ENCODE measurements at regions not wholly inside any gene's neighbourhood (a gene's known extent, or its start where the extent isn't known, plus 50 kb on each side); places are given as distances from the start of the nearest gene placed in this dataset.
"Not testable (repeated sequence)": the region's sequence is repeated elsewhere in the genome, so short reads cannot be mapped to it uniquely, and the experiment has no call there.

DNA sequence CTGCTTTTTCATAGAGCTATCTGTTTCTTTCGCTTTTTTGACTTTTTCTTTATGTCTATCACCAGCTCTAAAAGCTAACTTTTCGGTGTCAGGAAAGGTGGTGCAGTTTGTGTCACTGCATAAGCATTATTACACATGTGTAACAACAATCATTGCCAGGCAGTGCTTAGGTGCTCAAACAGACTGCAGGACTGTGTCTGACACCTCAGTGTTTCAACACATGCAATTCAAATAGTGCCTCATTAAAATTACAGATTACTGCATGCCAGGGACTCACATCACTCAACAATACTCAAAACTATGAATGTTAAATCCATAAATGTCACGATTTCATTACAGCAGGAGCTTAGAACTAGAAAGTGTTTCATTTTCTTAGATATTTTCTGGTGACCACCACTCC, 265.3 kb upstream of the SMIM30 start:
- DNase-seq, result no peak

DNA sequence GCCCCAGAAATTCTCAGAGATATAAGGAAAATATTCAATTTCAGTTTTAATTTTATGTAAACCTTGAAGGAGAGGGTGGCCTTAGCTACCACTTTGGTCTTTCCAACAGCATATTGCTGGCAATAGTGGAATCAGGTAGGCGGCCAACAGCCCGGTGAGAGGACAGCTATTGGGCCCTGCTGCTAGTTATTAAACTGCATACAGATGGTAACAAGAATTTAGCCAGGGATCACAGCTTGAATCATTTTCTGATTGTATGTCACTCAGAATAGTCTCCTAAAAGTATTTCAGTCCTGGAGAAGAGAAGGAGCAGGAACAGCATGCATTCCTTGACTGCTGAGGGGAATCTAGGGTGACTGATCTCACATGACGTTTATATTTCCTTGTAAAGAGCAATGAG, 261.4 kb upstream of the SMIM30 start:
- DNase-seq, result no peak

DNA sequence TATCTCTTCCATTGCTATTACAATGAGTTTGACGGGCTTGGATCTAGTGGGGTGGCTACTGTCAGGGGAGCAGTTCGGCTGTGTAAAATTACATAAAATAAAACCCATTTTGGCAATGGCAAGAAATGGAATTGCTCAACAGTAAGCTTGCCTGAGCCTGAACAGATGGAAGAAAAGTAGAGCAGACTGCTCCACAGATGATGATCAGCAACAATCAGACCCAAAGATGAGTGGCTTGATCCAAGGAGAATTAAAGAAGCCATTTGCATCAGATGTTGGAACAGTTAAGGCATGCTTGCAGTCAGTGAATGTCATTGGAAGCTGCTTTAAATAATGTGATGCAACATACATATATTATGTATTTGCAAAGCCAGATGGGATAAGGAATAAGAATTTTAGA, 256.6 kb upstream of the SMIM30 start:
- peak; percentile 37 for DNase-seq

DNA sequence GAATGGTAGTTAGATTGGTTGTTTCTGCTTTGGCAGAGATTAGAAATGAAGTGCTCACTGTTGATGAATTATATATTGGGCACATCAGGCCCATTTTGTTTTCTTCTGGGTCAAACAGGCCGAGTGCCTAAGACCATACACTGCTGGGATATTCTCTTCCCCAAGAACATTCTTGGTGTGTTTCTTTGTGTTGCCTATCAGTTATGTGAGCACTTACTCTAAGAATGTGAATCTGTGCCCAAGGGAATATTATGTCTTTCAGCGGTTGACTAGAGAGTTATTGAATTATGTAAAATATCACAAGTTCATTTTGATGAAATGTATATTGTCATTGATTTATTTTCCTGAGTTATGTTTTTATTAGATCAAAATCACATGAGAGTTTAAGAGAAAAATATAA, 255.5 kb upstream of the SMIM30 start:
- no peak for DNase-seq

DNA sequence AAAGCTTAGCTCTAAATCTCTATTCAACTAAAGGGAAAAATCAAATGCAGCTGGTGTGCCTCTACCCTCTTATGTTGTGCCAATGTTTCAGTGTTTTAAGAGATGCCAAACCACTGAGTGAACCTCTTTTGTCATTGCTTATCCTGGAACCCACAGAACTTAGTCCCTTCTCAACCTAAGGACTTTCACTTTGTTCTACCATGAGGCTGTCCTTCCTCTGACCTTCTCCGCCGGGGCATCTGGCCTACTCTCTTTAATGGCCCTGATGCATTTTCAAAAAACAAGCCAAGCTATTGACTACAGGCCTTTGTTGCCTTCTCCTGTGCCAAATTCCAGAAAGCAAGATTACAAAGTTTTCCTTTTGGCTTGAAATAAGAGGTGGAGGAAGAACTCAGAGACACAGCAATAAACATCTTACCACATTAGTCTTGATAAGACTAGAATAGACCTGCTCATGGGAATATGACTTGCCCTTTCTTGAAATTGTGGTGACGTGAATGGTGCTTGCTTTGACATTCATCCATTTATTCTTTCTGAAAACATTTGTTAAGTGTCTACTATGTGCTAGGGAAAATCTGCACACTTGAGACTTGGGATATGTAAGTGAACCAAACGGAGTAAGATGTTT, 253.2 kb upstream of the SMIM30 start:
- DNase-seq, result peak; percentile 62

DNA sequence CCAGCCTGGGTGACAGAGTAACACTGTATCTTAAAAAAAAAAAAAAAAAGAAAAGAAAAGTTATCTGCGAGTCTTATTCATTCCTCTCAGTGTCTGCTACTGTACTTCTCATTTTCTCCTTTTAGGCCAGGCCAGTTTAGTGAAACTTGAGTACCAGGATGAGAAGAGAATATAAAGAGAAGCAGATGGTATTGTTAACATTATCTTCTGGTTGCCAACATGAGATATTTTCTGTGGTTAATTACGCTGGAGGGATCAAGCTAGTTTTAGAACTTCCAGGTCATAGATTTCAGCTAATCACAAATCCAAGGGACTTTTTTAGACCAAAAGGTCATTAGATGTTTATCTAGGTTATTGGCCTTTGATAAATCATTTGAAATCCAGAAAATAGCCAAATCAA, 252.6 kb upstream of the SMIM30 start:
- DNase-seq, result peak; percentile 47

DNA sequence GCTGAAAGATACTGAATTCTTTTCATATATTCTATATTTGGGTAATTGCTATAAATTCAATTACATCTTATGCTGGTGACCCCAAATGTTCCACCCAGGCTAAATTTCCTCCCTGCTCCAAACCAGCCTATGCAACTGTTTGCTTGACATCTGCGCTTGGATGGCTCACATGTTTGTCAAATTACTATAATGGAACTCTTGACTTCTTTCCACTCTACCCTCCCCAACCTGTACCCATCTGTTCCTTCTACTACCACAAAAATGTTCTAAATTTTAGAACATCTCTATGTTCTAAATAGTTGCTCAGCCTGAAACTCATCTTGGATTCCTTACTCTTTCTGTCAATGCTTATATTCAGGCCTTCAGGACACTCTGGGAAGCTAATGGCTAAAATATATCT, 249.9 kb upstream of the SMIM30 start:
- DNase-seq, result no peak

DNA sequence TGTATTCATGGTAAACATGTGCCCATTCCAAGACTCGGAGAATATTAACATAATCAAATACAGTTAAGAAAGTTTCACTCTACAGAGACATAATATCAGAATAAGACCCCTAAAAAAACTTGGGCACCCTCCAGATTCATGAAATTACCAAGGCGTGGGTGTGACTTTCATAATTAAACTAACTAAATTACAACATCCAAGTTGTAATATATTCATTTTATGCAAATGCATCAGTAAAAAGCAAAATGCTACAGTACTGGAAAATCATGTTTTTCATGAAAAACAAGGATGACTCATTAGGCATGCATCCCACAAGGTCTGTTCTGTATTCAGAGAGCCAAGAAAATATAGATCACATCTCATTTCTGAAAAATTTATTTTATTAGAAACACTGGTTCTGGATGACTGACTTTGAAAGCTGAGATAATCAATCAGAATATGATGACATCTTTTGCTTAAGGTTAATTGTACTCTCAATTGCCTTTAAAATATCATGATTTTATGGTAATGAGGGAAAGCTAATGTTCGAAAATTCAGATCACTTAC, 248.8 kb upstream of the SMIM30 start:
- DNase-seq, result peak; percentile 14

DNA sequence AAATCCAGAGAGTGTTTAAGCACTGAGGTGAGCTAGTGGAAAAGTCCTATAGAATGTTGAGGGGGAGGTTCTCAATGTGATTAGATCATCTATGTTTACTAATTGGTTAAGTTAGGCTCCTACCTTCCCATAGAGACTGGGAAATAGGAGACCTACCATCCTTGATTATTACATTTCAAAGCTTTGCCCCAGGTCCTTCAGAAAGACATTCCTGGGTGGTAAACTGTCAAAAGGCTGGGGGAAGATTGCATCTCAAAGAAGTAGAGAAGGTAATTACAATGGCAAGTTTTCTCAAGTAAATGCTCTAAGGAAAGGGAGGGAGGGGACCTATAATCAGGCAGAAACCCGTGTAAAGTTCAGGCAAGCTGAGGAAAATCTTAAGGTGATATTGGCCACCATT, 247.8 kb upstream of the SMIM30 start:
- no peak for DNase-seq

DNA sequence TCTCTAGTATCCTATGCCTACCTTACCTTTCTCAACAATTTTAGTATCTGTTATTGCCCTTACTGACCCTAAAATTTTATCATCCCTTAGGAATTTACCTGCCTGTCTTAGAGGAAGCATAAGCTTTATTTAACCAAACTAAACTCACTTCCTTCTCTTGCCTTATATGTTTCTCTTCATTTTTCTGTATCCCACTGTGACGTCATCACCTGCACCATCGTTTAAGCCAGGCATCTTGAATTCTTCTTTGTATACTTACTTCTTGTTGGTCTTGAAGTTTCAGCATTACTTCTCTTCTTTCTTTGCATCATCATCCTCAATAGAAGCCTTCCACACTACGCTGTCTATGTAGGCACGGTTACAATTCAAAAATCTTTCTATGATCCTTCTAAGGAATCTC, 231.0 kb upstream of the SMIM30 start:
- DNase-seq, result no peak

DNA sequence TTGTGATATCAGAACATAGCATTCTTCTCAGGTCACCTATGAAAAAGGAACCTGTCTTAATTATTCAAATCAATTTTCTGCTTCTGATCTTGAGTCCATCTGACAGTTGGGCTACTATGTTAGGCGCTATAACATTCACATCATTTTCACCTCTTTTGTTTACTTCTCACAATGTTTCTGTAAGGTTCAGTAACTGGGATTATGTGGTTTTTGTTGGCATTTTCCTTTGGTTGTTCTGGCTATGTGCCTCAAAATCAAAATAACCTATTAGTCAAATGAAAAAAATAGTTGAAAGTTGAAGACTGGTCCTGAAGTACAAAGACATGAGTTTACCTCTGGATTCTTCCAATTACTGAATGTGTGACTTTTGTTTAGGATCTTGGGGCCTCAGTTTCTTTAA, 221.3 kb upstream of the SMIM30 start:
- DNase-seq, result no peak

DNA sequence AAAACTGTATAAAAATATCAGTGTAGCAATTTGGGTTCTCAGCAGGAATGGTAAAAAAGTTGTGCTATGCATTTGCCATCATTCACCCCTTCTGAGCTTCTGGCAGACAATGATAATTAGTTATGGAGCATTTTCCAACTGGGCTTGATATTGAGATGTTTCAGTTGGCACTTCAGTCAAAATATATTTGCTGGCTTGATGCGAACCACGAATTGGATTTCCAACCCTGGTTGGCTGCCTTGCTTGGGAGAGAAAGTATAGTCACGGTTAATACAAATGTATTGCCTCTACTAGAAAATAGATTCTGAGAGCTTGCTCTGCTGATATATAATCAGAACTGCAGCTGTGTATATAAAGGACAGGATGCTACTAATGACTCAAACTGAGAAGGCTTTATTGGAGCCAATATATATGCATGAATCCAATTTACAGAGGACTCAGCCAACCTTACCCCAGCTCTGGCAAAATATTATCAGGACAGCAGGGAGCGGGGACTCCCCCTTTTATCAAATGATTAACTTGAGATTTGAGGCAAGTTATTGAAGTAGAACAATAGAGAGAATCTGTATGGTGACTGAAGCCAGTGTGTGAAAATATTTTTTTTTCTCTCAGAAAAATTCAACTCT, 219.8 kb upstream of the SMIM30 start:
- DNase-seq, result no peak

DNA sequence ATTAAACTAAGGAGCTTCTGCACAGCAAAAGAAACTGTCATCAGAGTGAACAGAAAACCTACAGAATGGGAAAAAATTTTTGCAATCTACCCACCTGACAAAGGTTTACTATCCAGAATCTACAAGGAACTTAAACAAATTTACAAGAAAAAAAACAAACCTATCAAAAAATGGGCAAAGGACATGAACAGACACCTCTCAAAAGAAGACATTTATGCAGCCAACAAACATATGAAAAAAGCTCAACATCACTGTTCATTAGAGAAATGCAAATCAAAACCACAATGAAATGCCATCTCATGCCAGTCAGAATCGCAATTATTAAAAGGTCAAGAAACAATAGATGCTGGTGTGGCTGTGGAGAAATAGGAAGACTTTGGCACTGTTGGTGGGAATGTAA, 218.5 kb upstream of the SMIM30 start:
- not testable (repeated sequence) for DNase-seq

DNA sequence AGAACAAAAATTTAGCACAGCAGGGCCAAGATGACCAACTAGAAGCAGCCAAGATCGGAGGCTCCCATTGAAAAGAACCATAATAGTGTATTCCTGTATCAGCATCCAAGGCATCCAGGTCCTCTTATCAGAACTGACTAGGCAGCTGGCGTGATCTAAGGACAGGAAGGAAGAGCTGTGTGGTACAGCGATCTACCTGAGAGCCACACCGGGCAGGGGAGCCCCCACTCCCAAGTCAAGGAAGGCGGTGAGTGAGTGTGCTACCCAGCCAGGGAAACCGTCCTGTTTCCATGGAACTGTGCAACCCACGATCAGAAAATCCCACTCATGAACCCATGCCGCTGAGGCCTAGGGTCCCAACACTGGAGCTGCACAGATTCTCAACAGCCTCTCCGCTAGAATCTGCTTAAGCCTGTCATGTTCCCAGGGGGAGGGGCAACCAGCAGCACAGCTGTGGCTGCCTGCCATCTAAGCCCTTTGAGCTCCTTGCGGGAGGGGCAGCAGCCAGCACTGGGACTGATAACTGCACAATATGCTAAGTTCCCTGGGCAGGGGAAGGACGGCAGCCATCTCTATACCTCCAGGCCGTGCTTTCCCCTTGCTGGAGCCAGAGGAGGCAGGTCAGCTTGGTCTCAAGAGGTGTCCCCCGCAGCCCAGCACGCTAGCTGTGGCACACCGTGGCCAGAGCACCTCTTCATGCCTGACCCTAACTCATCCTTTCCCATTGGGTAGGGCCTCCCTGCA, 213.0 kb upstream of the SMIM30 start:
- peak; percentile 47 for DNase-seq

DNA sequence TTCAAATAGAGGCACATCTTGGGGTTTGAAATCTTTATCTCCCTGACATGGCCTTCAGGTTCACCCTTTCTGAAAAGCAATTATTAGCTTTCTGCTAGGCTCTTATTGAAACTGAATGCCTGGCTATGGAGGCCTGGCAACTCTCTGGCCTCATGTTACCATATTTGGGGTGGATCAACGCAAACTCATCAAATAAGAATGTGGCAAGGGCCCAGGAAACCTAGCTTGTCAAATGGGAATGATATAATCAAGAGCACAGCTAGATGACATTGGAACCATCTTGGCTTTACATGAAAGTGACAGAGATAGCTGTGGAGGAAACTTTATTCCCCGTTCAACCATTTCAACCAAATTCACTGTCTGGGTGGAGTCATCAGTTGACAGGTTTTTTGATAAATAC, 202.8 kb upstream of the SMIM30 start:
- no peak for DNase-seq

DNA sequence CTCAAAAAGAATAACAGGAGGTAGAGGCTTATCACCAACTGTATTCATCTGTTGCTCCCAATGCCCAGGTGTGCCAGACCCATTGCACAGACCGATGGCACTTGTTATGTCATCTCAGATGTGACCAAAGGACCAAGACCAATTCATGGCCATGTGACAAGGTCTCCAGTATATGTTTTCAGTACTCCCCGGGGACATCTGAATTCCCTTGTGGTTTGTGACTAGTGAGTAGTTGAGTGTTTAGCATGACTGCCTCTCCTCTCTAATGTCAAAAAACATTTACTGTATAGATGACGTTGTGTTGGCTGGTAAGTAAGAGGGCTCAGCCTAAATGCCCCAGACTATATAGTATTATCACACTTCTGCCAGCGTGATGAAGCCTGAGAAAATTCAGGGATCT, 202.1 kb upstream of the SMIM30 start:
- DNase-seq, result no peak

DNA sequence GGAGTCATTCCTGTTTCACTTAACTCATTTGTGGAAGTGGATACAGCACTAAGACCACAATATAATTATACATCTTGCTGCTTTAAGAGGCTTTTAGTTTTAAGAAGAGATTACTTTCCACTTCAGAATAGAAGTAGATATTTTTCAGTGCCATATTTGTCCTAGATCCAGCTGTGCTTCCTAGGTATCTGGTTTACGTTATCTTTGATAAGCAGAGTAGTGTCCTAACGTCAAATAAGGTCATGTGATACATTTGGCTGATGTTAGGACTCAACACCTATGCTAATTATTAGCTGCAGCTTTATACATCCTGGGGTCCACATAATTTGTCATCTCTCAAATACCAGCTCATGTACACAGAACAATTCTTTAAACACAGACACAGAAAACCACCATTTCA, 196.2 kb upstream of the SMIM30 start:
- DNase-seq, result no peak

DNA sequence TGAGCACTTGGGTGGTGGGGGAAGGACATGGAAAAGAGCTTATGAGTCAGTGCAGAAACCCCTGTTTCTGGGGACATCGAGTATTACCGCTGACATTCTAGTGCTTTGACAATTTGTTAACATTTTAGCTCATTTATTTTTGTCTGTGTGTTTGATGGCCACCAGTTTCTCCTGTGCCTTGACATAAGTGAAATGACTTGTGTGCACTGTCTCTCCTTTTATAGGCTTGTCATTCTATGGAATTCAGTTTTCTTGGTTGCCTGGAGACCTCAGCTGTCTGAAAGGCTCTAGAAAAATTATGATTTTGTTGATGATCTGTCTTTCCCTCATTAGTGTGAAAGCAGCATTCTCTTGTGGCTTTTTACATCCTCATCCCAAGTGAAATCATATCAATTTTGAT, 190.0 kb upstream of the SMIM30 start:
- DNase-seq, result no peak

DNA sequence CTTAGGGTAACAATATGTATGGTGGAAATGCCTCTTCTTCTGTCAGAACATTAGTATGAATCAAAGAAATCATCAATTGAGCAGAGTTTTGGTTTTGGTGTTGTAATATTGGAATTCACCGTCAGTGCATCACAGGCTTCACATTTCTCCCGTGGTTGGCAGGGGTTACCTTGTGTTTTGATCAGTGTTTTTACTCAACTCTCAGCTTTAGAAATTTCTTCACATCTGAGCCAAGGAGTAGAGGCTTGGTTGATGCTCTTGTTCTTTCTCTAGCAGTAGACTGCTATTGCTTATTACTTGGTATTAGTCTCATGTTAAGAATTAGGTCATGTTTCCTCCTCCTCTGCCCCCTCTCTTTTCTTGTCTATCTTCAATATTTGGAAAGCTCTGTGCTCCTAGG, 188.8 kb upstream of the SMIM30 start:
- no peak for DNase-seq

DNA sequence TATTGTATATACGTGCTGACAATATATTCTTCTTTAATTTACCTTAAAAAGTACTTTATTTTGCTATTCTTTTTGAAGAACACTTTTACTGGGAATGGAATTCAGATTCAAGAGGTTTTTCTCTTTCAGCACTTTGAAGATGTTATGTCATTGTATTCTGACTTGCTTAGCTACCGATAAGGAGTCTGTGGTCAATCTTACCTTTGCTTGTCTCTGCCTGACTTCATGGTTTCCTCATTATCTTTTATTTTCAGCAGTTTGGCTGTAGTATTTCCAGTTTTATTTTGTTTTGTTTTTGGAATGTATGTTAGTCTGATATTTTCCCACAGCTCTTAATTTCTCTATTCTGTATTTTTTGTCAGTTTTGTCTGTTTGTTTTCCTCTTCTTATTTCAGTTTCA, 187.9 kb upstream of the SMIM30 start:
- no peak for DNase-seq

DNA sequence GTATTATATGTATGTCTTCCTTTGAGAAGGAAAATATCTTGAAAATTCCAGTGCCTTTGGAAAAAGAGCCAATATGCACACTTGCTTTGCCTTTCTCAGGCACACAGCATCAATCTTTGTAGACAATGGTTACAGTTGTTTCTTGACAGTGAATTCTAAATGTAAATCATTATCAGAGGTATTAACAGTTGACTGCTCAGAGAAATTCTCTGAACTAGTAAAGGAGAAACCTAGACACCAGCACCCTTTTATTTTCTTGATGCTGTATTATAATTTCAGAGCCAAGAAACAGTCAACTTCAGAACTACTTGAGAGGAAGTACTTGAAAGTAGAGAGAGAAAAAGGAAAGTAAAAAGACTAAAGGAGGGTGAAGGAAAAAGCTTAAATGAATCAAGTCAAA, 185.8 kb upstream of the SMIM30 start:
- no peak for DNase-seq

DNA sequence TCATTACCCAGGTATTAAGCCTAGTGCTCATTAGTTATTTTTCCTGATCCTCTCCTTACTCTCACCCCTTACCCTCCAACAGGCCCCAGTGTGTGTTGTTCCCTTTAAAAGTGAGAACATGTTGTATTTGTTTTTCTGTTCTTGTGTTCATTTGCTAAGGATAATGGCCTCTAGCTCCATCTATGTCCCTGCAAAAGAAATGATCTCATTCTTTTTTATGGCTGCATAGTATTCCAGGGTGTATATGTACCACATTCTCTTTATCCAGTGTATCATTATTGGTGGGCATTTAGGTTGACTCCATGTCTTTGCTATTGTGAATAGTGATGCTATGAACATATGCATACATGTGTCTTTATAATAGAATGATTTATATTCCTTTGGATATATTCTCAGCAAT, 185.0 kb upstream of the SMIM30 start:
- not testable (repeated sequence) for DNase-seq

DNA sequence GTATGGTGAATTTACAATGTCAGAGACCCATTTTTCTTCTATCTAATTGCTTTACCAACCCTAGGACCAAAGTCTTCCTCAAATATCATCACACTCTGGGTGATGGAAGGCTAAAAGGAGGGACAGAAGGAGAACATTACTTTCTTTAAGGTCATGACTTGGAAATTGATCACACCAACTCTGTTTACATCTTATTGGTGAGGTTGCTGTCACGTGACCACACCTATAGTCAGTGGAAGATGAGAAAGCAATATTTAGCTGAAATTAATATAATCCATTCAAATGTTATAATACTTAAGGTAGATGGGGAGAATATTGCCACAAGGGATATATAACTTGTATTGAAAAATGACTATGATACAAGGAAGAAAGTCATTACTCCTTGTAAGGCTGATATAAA, 183.6 kb upstream of the SMIM30 start:
- DNase-seq, result no peak

DNA sequence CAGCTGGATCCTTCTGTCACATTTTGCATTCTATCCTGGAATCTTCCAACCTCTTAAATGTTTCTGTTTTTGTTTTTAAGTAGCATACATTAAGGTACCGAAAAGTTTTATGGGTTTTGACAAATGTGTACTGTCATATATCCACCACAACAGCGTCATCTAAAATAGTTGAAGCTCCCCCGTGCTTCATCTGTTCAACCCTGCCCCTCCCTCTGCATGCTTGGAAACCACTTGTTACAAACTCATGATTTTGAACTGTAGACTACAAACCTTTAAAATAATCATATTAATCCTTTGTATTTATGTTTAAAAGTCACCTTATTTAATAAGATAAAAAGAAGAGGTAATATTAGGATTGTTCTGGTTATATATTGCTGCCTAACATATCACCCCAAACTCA, 182.8 kb upstream of the SMIM30 start:
- DNase-seq, result no peak

Data from tongue (tissue), 1 donor.